Liver (tissue), 3 donors: ENCODE measurements at regions not wholly inside any gene's neighbourhood (a gene's known extent, or its start where the extent isn't known, plus 50 kb on each side); places are given as distances from the start of the nearest gene placed in this dataset.

Source experiments
- CTCF ChIP-seq: fragments of 150-350 bp; IDR thresholded peaks from 2 replicates; pipeline ENCODE4 v1.5.1; 2017; ENCODE audit warnings: improper control_type of control experiment, low read depth, low read length; ENCODE audit not compliant: missing input control
- EGR1 ChIP-seq, 2 donors: IDR thresholded peaks; 2 replicates each; pipeline ENCODE4 v1.6.1; 2016 to 2018; ENCODE audit warnings: antibody characterized with exemption in 2 of 2, low read depth in 2 of 2
- FOXA1 ChIP-seq: IDR thresholded peaks from 2 replicates; pipeline ENCODE4 v1.6.1; 2016; ENCODE audit warnings: antibody characterized with exemption
- GABPA ChIP-seq, 2 donors: IDR thresholded peaks in 1 of 2; conservative IDR thresholded peaks in 1 of 2; 2 replicates each; pipeline ENCODE4 v1.6.1; 2016; ENCODE audit warnings: antibody characterized with exemption in 2 of 2, mild to moderate bottlenecking in 1 of 2, moderate library complexity in 1 of 2
- JUND ChIP-seq, 2 donors: IDR thresholded peaks; 2 replicates each; pipeline ENCODE4 v1.6.1; 2016; ENCODE audit warnings: antibody characterized with exemption in 2 of 2
- MAX ChIP-seq: IDR thresholded peaks from 2 replicates; pipeline ENCODE4 v1.6.1; 2016; ENCODE audit warnings: antibody characterized with exemption
- RAD21 ChIP-seq, 2 donors: IDR thresholded peaks; 2 replicates each; pipeline ENCODE4 v1.6.1; 2016; ENCODE audit warnings: antibody characterized with exemption in 2 of 2, mild to moderate bottlenecking in 2 of 2
- REST ChIP-seq: IDR thresholded peaks from 2 replicates; pipeline ENCODE4 v1.6.1; 2016; ENCODE audit warnings: antibody characterized with exemption, mild to moderate bottlenecking
- SP1 ChIP-seq: IDR thresholded peaks from 2 replicates; pipeline ENCODE4 v1.6.1; 2018; ENCODE audit warnings: antibody characterized with exemption, mild to moderate bottlenecking
- TAF1 ChIP-seq: conservative IDR thresholded peaks from 2 replicates; pipeline ENCODE4 v1.6.1; 2016; ENCODE audit warnings: antibody characterized with exemption, mild to moderate bottlenecking
- YY1 ChIP-seq: IDR thresholded peaks from 2 replicates; pipeline ENCODE4 v1.6.1; 2016; ENCODE audit warnings: antibody characterized with exemption, mild to moderate bottlenecking
- TF ChIP-seq, protein P1 (sequence below): IDR thresholded peaks from 2 replicates; pipeline ENCODE4 v1.6.1; 2016; ENCODE audit warnings: antibody characterized with exemption
- donor health status: healthy.
- donor health status: healthy.

GRCh38 chr20:48158014-48158413 lies 372.7 kb upstream of the SULF2 start:
- TF ChIP-seq YY1 (no peak), CTCF (no peak), TAF1 (no peak), SP1 (no peak), EGR1 (IDR thresholded peaks at IDR 0.05; ENCODE audit: low read depth in 2 of 2) (no peak), REST (no peak), FOXA1 (no peak), GABPA (IDR thresholded peaks at IDR 0.05 in 1 of 2, conservative IDR thresholded peaks at IDR 0.05 in 1 of 2) (no peak), MAX (no peak), RAD21 (IDR thresholded peaks at IDR 0.05) (no peak), JUND (IDR thresholded peaks at IDR 0.05) (no peak)
- TF ChIP-seq, protein P1, sequence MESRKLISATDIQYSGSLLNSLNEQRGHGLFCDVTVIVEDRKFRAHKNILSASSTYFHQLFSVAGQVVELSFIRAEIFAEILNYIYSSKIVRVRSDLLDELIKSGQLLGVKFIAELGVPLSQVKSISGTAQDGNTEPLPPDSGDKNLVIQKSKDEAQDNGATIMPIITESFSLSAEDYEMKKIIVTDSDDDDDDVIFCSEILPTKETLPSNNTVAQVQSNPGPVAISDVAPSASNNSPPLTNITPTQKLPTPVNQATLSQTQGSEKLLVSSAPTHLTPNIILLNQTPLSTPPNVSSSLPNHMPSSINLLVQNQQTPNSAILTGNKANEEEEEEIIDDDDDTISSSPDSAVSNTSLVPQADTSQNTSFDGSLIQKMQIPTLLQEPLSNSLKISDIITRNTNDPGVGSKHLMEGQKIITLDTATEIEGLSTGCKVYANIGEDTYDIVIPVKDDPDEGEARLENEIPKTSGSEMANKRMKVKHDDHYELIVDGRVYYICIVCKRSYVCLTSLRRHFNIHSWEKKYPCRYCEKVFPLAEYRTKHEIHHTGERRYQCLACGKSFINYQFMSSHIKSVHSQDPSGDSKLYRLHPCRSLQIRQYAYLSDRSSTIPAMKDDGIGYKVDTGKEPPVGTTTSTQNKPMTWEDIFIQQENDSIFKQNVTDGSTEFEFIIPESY = no peak
